ENCODE measurements at regions not wholly inside any gene's neighbourhood (a gene's known extent, or its start where the extent isn't known, plus 50 kb on each side); places are given as distances from the start of the nearest gene placed in this dataset.

- Histone ChIP-seq H3K4me3 (no peak overlapping the region), H3K27ac (no peak overlapping the region), H3K9me3 (no peaks in the 10 kb centered on the region), H3K4me1 (no peaks in the 10 kb centered on the region), H3K27me3 (no peaks in the 10 kb centered on the region), H3K36me3 (no peaks in the 10 kb centered on the region)
- DNase-seq (ENCODE audit: low spot score in 2 of 2), result no peak
- TF ChIP-seq CTCF (IDR thresholded peaks at IDR 0.05), result no peak
- intact Hi-C loops (cut with DNase I), result no loop called here
Measured at GRCh38 chr20:52268184-52268749, 76.7 kb upstream of the ZFP64 start.

DNA sequence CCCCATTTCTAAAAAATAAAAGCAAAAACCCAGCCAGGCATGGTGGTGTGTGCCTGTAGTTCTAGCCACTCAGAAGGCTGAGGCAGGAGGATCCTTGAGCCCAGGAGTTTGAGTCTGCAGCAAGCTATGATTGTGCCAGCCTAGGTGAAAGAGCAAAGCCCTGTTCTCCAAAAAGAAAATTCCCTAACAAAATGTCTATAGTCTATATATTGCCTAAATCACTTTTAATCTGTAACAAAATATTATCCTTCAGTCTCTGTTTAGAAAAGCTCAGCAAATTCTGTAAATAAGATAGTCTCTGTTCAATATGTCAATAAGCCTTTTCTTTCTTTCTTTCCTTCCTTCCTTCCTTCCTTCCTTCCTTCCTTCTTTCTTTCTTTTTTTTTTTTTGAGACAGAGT is 75.8 kb upstream of the ZFP64 start:
- no peak for TF ChIP-seq CTCF (IDR thresholded peaks at IDR 0.05)
- DNase-seq (ENCODE audit: low spot score in 2 of 2), result no peak
- Histone ChIP-seq H3K4me3 (no peak overlapping the region), H3K9me3 (no peaks in the 10 kb centered on the region), H3K36me3 (no peaks in the 10 kb centered on the region), H3K4me1 (no peaks in the 10 kb centered on the region), H3K27ac (no peak overlapping the region), H3K27me3 (no peaks in the 10 kb centered on the region)
- intact Hi-C loops (cut with DNase I), result no loop called here

- H3K4me3 ChIP-seq, result no peak overlapping the region
- no peaks in the 10 kb centered on the region for H3K27me3 ChIP-seq
- no peaks in the 10 kb centered on the region for H3K36me3 ChIP-seq
- DNase-seq (ENCODE audit: low spot score in 2 of 2), result no peak
- no peak overlapping the region for H3K27ac ChIP-seq
- TF ChIP-seq CTCF (IDR thresholded peaks at IDR 0.05), result no peak
- intact Hi-C loops (cut with DNase I), result no loop called here
- H3K4me1 ChIP-seq, result no peaks in the 10 kb centered on the region
- no peaks in the 10 kb centered on the region for H3K9me3 ChIP-seq
Measured at GRCh38 chr20:52263757-52264156, 72.2 kb upstream of the ZFP64 start.

- intact Hi-C loops (cut with DNase I), result no loop called here
- no peak overlapping the region for H3K4me3 ChIP-seq
Measured at GRCh38 chr20:52261792-52262191, 70.2 kb upstream of the ZFP64 start.

GRCh38 chr20:52259295-52259694 is 67.7 kb upstream of the ZFP64 start:
- H3K4me3 ChIP-seq, result no peak overlapping the region
- H3K4me1 ChIP-seq, result no peaks in the 10 kb centered on the region
- H3K36me3 ChIP-seq, result no peaks in the 10 kb centered on the region
- H3K9me3 ChIP-seq, result no peaks in the 10 kb centered on the region
- intact Hi-C loops (cut with DNase I), result no loop called here
- no peak for TF ChIP-seq CTCF (IDR thresholded peaks at IDR 0.05)
- no peak for DNase-seq (ENCODE audit: low spot score in 2 of 2)
- no peaks in the 10 kb centered on the region for H3K27me3 ChIP-seq
- H3K27ac ChIP-seq, result no peak overlapping the region

More at GRCh38 chr20:52261792-52262191, 70.2 kb upstream of the ZFP64 start:
- H3K36me3 ChIP-seq, result no peaks in the 10 kb centered on the region
- TF ChIP-seq CTCF (IDR thresholded peaks at IDR 0.05), result no peak
- DNase-seq (ENCODE audit: low spot score in 2 of 2), result no peak
- H3K9me3 ChIP-seq, result no peaks in the 10 kb centered on the region
- no peaks in the 10 kb centered on the region for H3K4me1 ChIP-seq
- H3K27ac ChIP-seq, result no peak overlapping the region
- H3K27me3 ChIP-seq, result no peaks in the 10 kb centered on the region

DNA sequence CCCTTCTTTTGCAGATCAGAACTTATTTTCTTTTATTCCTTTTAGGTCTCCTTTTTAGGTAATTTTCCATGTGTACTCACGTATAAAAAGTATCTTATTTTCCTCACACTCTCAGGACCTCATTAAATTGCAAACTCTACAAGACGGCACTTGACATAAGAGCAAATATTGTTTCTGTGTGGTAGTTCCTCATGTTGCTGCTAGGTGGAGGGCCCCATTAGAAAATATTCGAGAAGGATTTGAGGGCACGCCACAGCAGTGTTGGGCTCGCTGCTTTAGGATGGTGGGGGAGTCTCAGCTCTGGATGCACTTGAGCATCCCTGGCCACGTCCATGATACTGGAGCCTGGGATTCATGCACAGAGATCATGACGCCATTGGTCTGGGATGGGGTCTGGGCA is 64.9 kb upstream of the ZFP64 start:
- DNase-seq (ENCODE audit: low spot score in 2 of 2), result no peak
- intact Hi-C loops (cut with DNase I), result no loop called here
- Histone ChIP-seq H3K4me3 (no peak overlapping the region), H3K36me3 (no peaks in the 10 kb centered on the region), H3K27ac (no peak overlapping the region), H3K4me1 (no peaks in the 10 kb centered on the region), H3K9me3 (no peaks in the 10 kb centered on the region), H3K27me3 (no peaks in the 10 kb centered on the region)
- no peak for TF ChIP-seq CTCF (IDR thresholded peaks at IDR 0.05)

Measured in ascending aorta (tissue), 2 donors.